DOHH2 (cell line): ENCODE measurements at regions not wholly inside any gene's neighbourhood (a gene's known extent, or its start where the extent isn't known, plus 50 kb on each side); places are given as distances from the start of the nearest gene placed in this dataset.

ENCODE experiments used
- H3F3A ChIP-seq: fragments of 200-600 bp; sonication (generic), shearing (Covaris generic); 2 replicates; pipeline ENCODE4 v1.6.0; 2016; ENCODE audit warnings: antibody characterized with exemption, mild to moderate bottlenecking; ENCODE audit not compliant: control insufficient read depth, insufficient read depth
- H3K27ac ChIP-seq: fragments of 200-600 bp; sonication (generic); 2 replicates; pipeline ENCODE4 v1.5.1; 2014; ENCODE audit warnings: low read depth, mild to moderate bottlenecking, low read length, moderate library complexity
- H3K27me3 ChIP-seq: fragments of 200-600 bp; sonication (generic); 2 replicates; pipeline ENCODE4 v1.6.1; 2014; ENCODE audit warnings: mild to moderate bottlenecking, low read length, mixed read lengths; ENCODE audit not compliant: control insufficient read depth
- H3K36me3 ChIP-seq: fragments of 200-600 bp; sonication (generic); 2 replicates; pipeline ENCODE4 v1.6.1; 2014; ENCODE audit warnings: mild to moderate bottlenecking, low read length, moderate library complexity, mixed read lengths; ENCODE audit not compliant: control insufficient read depth
- H3K4me1 ChIP-seq: fragments of 200-600 bp; sonication (generic); 2 replicates; pipeline ENCODE4 v1.6.1; 2014; ENCODE audit warnings: mild to moderate bottlenecking, low read length, mixed read lengths; ENCODE audit not compliant: control insufficient read depth
- H3K4me2 ChIP-seq: fragments of 200-600 bp; sonication (generic); 2 replicates; pipeline ENCODE4 v1.6.0; 2014; ENCODE audit warnings: mild to moderate bottlenecking, low read length, moderate library complexity
- H3K4me3 ChIP-seq: fragments of 200-600 bp; sonication (generic); 2 replicates; pipeline ENCODE4 v1.5.1; 2014; ENCODE audit warnings: mild to moderate bottlenecking, low read length, mixed read lengths
- H3K79me2 ChIP-seq: fragments of 200-600 bp; sonication (generic); 2 replicates; pipeline ENCODE4 v1.6.1; 2014; ENCODE audit warnings: mild to moderate bottlenecking, low read length, mixed read lengths; ENCODE audit not compliant: control insufficient read depth
- H3K9me2 ChIP-seq: fragments of 200-600 bp; sonication (generic); replicated peaks from 2 replicates; pipeline ENCODE4 v1.6.1; 2014; ENCODE audit warnings: mild to moderate bottlenecking, low read length, mixed read lengths; ENCODE audit not compliant: control insufficient read depth
- H3K9me3 ChIP-seq: fragments of 200-600 bp; sonication (generic); 2 replicates; pipeline ENCODE4 v1.6.1; 2014; ENCODE audit warnings: antibody characterized with exemption, low read length, mixed read lengths; ENCODE audit not compliant: control insufficient read depth, insufficient read depth
- H4K20me1 ChIP-seq: fragments of 200-600 bp; sonication (generic); 2 replicates; pipeline ENCODE4 v1.6.0; 2014; ENCODE audit warnings: low read depth, mild to moderate bottlenecking, antibody characterized with exemption, low read length, moderate library complexity; ENCODE audit not compliant: control insufficient read depth, insufficient read depth
- EZH2phosphoT487 ChIP-seq: fragments of 200-600 bp; sonication (generic); IDR thresholded peaks from 2 replicates; pipeline ENCODE4 v1.6.1; 2017; ENCODE audit warnings: borderline replicate concordance, mild to moderate bottlenecking, antibody characterized with exemption, low read length, moderate library complexity, mixed read lengths
- TF ChIP-seq, protein P1 (sequence below): fragments of 200-600 bp; sonication (generic); IDR thresholded peaks from one replicate; pipeline ENCODE4 v1.5.1; 2014; ENCODE audit warnings: antibody characterized with exemption, mild to moderate bottlenecking, low read depth, low read length; ENCODE audit not compliant: poor library complexity, severe bottlenecking

- no peaks in the 10 kb centered on the region for H3K79me2 ChIP-seq
- H3F3A ChIP-seq, result no peaks in the 10 kb centered on the region
- no peaks in the 10 kb centered on the region for H3K9me2 ChIP-seq
- H3K4me2 ChIP-seq, result no peak overlapping the region
- H3K36me3 ChIP-seq, result no peaks in the 10 kb centered on the region
- no peaks in the 10 kb centered on the region for H4K20me1 ChIP-seq
- H3K27ac ChIP-seq, result no peak overlapping the region
- H3K27me3 ChIP-seq, result no peaks in the 10 kb centered on the region
- TF ChIP-seq EZH2phosphoT487, result no peak
- TF ChIP-seq, protein P1, sequence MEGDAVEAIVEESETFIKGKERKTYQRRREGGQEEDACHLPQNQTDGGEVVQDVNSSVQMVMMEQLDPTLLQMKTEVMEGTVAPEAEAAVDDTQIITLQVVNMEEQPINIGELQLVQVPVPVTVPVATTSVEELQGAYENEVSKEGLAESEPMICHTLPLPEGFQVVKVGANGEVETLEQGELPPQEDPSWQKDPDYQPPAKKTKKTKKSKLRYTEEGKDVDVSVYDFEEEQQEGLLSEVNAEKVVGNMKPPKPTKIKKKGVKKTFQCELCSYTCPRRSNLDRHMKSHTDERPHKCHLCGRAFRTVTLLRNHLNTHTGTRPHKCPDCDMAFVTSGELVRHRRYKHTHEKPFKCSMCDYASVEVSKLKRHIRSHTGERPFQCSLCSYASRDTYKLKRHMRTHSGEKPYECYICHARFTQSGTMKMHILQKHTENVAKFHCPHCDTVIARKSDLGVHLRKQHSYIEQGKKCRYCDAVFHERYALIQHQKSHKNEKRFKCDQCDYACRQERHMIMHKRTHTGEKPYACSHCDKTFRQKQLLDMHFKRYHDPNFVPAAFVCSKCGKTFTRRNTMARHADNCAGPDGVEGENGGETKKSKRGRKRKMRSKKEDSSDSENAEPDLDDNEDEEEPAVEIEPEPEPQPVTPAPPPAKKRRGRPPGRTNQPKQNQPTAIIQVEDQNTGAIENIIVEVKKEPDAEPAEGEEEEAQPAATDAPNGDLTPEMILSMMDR, result no peak
- no peaks in the 10 kb centered on the region for H3K9me3 ChIP-seq
- no peaks in the 10 kb centered on the region for H3K4me1 ChIP-seq
- no peak overlapping the region for H3K4me3 ChIP-seq
Observed at GRCh38 chr2:221999717-222000116, 299.1 kb downstream of the PAX3 start.

DNA sequence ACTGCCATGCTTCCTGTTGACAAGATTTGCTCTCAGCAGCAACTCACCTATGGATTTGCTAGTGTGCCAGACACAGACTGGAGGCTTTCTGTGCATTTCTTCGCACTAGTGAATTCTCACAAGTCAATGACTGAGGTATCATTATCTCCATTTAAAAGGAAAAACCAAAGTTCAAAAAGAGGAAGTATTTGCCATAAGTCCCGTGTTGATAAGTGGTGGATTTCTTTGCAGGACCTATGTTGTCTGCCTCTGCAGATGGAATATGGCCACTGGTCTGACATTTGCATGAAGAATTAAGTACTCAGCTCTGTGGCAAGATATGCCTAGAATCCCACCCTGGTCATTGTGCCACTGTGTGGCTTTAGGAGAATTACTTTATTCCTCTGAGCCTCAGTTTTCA, 299.6 kb downstream of the PAX3 start:
- Histone ChIP-seq H3K27me3 (no peaks in the 10 kb centered on the region), H3K79me2 (no peaks in the 10 kb centered on the region), H3K4me3 (no peak overlapping the region), H3K27ac (no peak overlapping the region), H4K20me1 (no peaks in the 10 kb centered on the region), H3K4me2 (no peak overlapping the region), H3K36me3 (no peaks in the 10 kb centered on the region), H3F3A (no peaks in the 10 kb centered on the region), H3K9me2 (no peaks in the 10 kb centered on the region), H3K4me1 (no peaks in the 10 kb centered on the region), H3K9me3 (no peaks in the 10 kb centered on the region)
- TF ChIP-seq EZH2phosphoT487, result no peak
- TF ChIP-seq, protein P1, result no peak

DNA sequence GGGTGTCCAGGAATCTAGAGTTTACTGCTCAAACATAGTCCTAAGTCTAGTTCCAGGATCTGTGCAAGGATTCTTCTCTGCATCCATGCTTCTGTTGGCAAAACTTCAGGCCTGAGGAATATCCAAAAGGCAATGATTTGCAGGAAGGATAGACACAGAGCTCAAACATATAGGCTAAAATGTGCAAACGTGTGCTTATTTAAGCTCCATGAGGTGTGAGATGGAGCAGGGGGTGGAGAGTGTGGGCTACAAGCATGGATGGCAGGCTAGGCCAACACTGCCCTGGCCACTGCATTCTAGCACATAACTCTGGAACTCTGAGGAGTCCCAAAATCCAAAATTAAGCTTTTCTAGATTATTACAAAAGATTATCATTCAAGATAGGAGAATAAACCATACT, 301.1 kb downstream of the PAX3 start:
- Histone ChIP-seq H3F3A (no peaks in the 10 kb centered on the region), H3K4me2 (no peak overlapping the region), H3K4me1 (no peaks in the 10 kb centered on the region), H3K27ac (no peak overlapping the region), H3K79me2 (no peaks in the 10 kb centered on the region), H3K9me2 (no peaks in the 10 kb centered on the region), H4K20me1 (no peaks in the 10 kb centered on the region), H3K9me3 (no peaks in the 10 kb centered on the region), H3K27me3 (no peaks in the 10 kb centered on the region), H3K36me3 (no peaks in the 10 kb centered on the region), H3K4me3 (no peak overlapping the region)
- TF ChIP-seq, protein P1, result no peak
- TF ChIP-seq EZH2phosphoT487, result no peak

DNA sequence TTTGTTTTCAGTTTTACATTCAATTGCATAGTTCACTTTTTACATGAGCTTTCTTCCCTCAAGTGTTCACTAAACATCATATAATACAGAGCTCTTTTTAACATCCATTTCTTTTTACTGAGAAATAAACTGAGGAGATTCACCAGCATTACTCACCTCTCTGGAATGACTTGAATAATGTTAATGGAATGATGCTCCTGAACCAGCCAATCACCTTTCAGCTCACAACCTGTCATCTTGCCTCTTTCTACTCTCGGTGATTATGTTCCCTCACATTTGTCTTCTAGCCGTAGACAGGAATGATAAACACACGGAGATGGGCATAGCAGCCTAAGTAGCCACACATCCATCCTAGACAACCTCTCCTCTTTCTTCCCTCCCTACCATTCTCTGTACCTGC, 301.7 kb downstream of the PAX3 start:
- H3K27me3 ChIP-seq, result no peaks in the 10 kb centered on the region
- H3F3A ChIP-seq, result no peaks in the 10 kb centered on the region
- H3K27ac ChIP-seq, result no peak overlapping the region
- H3K36me3 ChIP-seq, result no peaks in the 10 kb centered on the region
- no peak overlapping the region for H3K4me2 ChIP-seq
- no peaks in the 10 kb centered on the region for H4K20me1 ChIP-seq
- no peak overlapping the region for H3K4me3 ChIP-seq
- H3K4me1 ChIP-seq, result no peaks in the 10 kb centered on the region
- H3K9me2 ChIP-seq, result no peaks in the 10 kb centered on the region
- TF ChIP-seq, protein P1, result no peak
- no peak for TF ChIP-seq EZH2phosphoT487
- no peaks in the 10 kb centered on the region for H3K79me2 ChIP-seq
- no peaks in the 10 kb centered on the region for H3K9me3 ChIP-seq
